ENCODE measurements at regions not wholly inside any gene's neighbourhood (a gene's known extent, or its start where the extent isn't known, plus 50 kb on each side); places are given as distances from the start of the nearest gene placed in this dataset.
"Not testable (repeated sequence)": the region's sequence is repeated elsewhere in the genome, so short reads cannot be mapped to it uniquely, and the experiment has no call there.

GRCh38 chr1:196160066-196160795 is 448.0 kb downstream of the KCNT2 start:
- H3K9me3 ChIP-seq (ENCODE audit: control insufficient read depth in 2 of 2, insufficient read depth in 1 of 2, low read length in 1 of 2) = no peaks in the 10 kb centered on the region
- H3K4me1 ChIP-seq (ENCODE audit: control insufficient read depth in 2 of 2, insufficient read depth in 2 of 2, low read length in 2 of 2) = no peaks in the 10 kb centered on the region
- WGBS = 92% methylated on average over 5 of the region's 5 CpGs
- no peak overlapping the region for H3K4me3 ChIP-seq (ENCODE audit: low read length in 2 of 2)
- no peak for DNase-seq (ENCODE audit: low read depth in 6 of 9, low spot score in 9 of 9)
- H3K36me3 ChIP-seq (ENCODE audit: control insufficient read depth in 2 of 2, insufficient read depth in 2 of 2, low read length in 1 of 2) = no peaks in the 10 kb centered on the region
- H3K27ac ChIP-seq (ENCODE audit: low read depth in 1 of 2, low read length in 1 of 2) = no peak overlapping the region
- no peaks in the 10 kb centered on the region for H3K27me3 ChIP-seq (ENCODE audit: control insufficient read depth in 2 of 2, insufficient read depth in 1 of 2, low read length in 1 of 2)

GRCh38 chr1:196155586-196155985 is 452.7 kb downstream of the KCNT2 start:
- no peaks in the 10 kb centered on the region for H3K4me1 ChIP-seq (ENCODE audit: control insufficient read depth in 2 of 2, insufficient read depth in 2 of 2, low read length in 2 of 2)
- no peaks in the 10 kb centered on the region for H3K36me3 ChIP-seq (ENCODE audit: control insufficient read depth in 2 of 2, insufficient read depth in 2 of 2, low read length in 1 of 2)
- no peaks in the 10 kb centered on the region for H3K9me3 ChIP-seq (ENCODE audit: control insufficient read depth in 2 of 2, insufficient read depth in 1 of 2, low read length in 1 of 2)
- no peak overlapping the region for H3K4me3 ChIP-seq (ENCODE audit: low read length in 2 of 2)
- no peak overlapping the region for H3K27ac ChIP-seq (ENCODE audit: low read depth in 1 of 2, low read length in 1 of 2)
- H3K27me3 ChIP-seq (ENCODE audit: control insufficient read depth in 2 of 2, insufficient read depth in 1 of 2, low read length in 1 of 2) = no peaks in the 10 kb centered on the region
- DNase-seq (ENCODE audit: low read depth in 6 of 9, low spot score in 9 of 9) = no peak
- WGBS = 94% methylated on average over 2 of the region's 2 CpGs

GRCh38 chr1:196152975-196153374 is 455.3 kb downstream of the KCNT2 start:
- Histone ChIP-seq H3K9me3 (ENCODE audit: control insufficient read depth in 2 of 2, insufficient read depth in 1 of 2, low read length in 1 of 2) (no peaks in the 10 kb centered on the region), H3K27me3 (ENCODE audit: control insufficient read depth in 2 of 2, insufficient read depth in 1 of 2, low read length in 1 of 2) (no peaks in the 10 kb centered on the region), H3K36me3 (ENCODE audit: control insufficient read depth in 2 of 2, insufficient read depth in 2 of 2, low read length in 1 of 2) (no peaks in the 10 kb centered on the region), H3K27ac (ENCODE audit: low read depth in 1 of 2, low read length in 1 of 2) (no peak overlapping the region), H3K4me3 (ENCODE audit: low read length in 2 of 2) (no peak overlapping the region), H3K4me1 (ENCODE audit: control insufficient read depth in 2 of 2, insufficient read depth in 2 of 2, low read length in 2 of 2) (no peaks in the 10 kb centered on the region)
- DNase-seq (ENCODE audit: low read depth in 6 of 9, low spot score in 9 of 9) = no peak
- WGBS = 97% methylated on average over 5 of the region's 5 CpGs

- Histone ChIP-seq H3K27me3 (ENCODE audit: control insufficient read depth in 2 of 2, insufficient read depth in 1 of 2, low read length in 1 of 2) (no peaks in the 10 kb centered on the region), H3K27ac (ENCODE audit: low read depth in 1 of 2, low read length in 1 of 2) (no peak overlapping the region), H3K4me1 (ENCODE audit: control insufficient read depth in 2 of 2, insufficient read depth in 2 of 2, low read length in 2 of 2) (no peaks in the 10 kb centered on the region), H3K9me3 (ENCODE audit: control insufficient read depth in 2 of 2, insufficient read depth in 1 of 2, low read length in 1 of 2) (no peaks in the 10 kb centered on the region), H3K4me3 (ENCODE audit: low read length in 2 of 2) (no peak overlapping the region), H3K36me3 (ENCODE audit: control insufficient read depth in 2 of 2, insufficient read depth in 2 of 2, low read length in 1 of 2) (no peaks in the 10 kb centered on the region)
- WGBS = 94% methylated on average over 3 of the region's 3 CpGs
- no peak for DNase-seq (ENCODE audit: low read depth in 6 of 9, low spot score in 9 of 9)
These were observed 456.2 kb downstream of the KCNT2 start for GRCh38 chr1:196152086-196152485.

GRCh38 chr1:196148367-196148970 is 459.8 kb downstream of the KCNT2 start:
- DNase-seq (ENCODE audit: low read depth in 6 of 9, low spot score in 9 of 9) = peak in 6 of 9 donors; percentile 8 to 46 (median 25)
- 54% methylated on average over 3 of the region's 3 CpGs for WGBS

GRCh38 chr1:196147530-196147929 is 460.7 kb downstream of the KCNT2 start:
- H3K9me3 ChIP-seq (ENCODE audit: control insufficient read depth in 2 of 2, insufficient read depth in 1 of 2, low read length in 1 of 2) = no peaks in the 10 kb centered on the region
- no peaks in the 10 kb centered on the region for H3K36me3 ChIP-seq (ENCODE audit: control insufficient read depth in 2 of 2, insufficient read depth in 2 of 2, low read length in 1 of 2)
- H3K27ac ChIP-seq (ENCODE audit: low read depth in 1 of 2, low read length in 1 of 2) = no peak overlapping the region
- 98% methylated on average over 2 of the region's 2 CpGs for WGBS
- H3K4me1 ChIP-seq (ENCODE audit: control insufficient read depth in 2 of 2, insufficient read depth in 2 of 2, low read length in 2 of 2) = no peaks in the 10 kb centered on the region
- no peak for DNase-seq (ENCODE audit: low read depth in 6 of 9, low spot score in 9 of 9)
- H3K27me3 ChIP-seq (ENCODE audit: control insufficient read depth in 2 of 2, insufficient read depth in 1 of 2, low read length in 1 of 2) = no peaks in the 10 kb centered on the region
- no peak overlapping the region for H3K4me3 ChIP-seq (ENCODE audit: low read length in 2 of 2)

More at GRCh38 chr1:196148367-196148970, 459.8 kb downstream of the KCNT2 start:
- Histone ChIP-seq H3K4me1 (ENCODE audit: control insufficient read depth in 2 of 2, insufficient read depth in 2 of 2, low read length in 2 of 2) (no peaks in the 10 kb centered on the region), H3K9me3 (ENCODE audit: control insufficient read depth in 2 of 2, insufficient read depth in 1 of 2, low read length in 1 of 2) (no peaks in the 10 kb centered on the region), H3K27me3 (ENCODE audit: control insufficient read depth in 2 of 2, insufficient read depth in 1 of 2, low read length in 1 of 2) (no peaks in the 10 kb centered on the region), H3K27ac (ENCODE audit: low read depth in 1 of 2, low read length in 1 of 2) (no peak overlapping the region), H3K4me3 (ENCODE audit: low read length in 2 of 2) (no peak overlapping the region), H3K36me3 (ENCODE audit: control insufficient read depth in 2 of 2, insufficient read depth in 2 of 2, low read length in 1 of 2) (no peaks in the 10 kb centered on the region)

- DNase-seq (ENCODE audit: low read depth in 6 of 9, low spot score in 9 of 9); H3K4me1 ChIP-seq (ENCODE audit: control insufficient read depth in 2 of 2, insufficient read depth in 2 of 2, low read length in 2 of 2); H3K36me3 ChIP-seq (ENCODE audit: control insufficient read depth in 2 of 2, insufficient read depth in 2 of 2, low read length in 1 of 2); H3K27me3 ChIP-seq (ENCODE audit: control insufficient read depth in 2 of 2, insufficient read depth in 1 of 2, low read length in 1 of 2); H3K9me3 ChIP-seq (ENCODE audit: control insufficient read depth in 2 of 2, insufficient read depth in 1 of 2, low read length in 1 of 2); H3K27ac ChIP-seq (ENCODE audit: low read depth in 1 of 2, low read length in 1 of 2); H3K4me3 ChIP-seq (ENCODE audit: low read length in 2 of 2): not testable (repeated sequence)
- WGBS = 97% methylated on average over 5 of the region's 5 CpGs
These were observed 463.1 kb downstream of the KCNT2 start for GRCh38 chr1:196145151-196145550.

GRCh38 chr1:196144588-196144987 is 463.7 kb downstream of the KCNT2 start:
- no peak for DNase-seq (ENCODE audit: low read depth in 6 of 9, low spot score in 9 of 9)
- WGBS = 92% methylated on average over 1 of the region's 1 CpG
- Histone ChIP-seq H3K9me3 (ENCODE audit: control insufficient read depth in 2 of 2, insufficient read depth in 1 of 2, low read length in 1 of 2) (no peaks in the 10 kb centered on the region), H3K36me3 (ENCODE audit: control insufficient read depth in 2 of 2, insufficient read depth in 2 of 2, low read length in 1 of 2) (no peaks in the 10 kb centered on the region), H3K4me1 (ENCODE audit: control insufficient read depth in 2 of 2, insufficient read depth in 2 of 2, low read length in 2 of 2) (no peaks in the 10 kb centered on the region), H3K27me3 (ENCODE audit: control insufficient read depth in 2 of 2, insufficient read depth in 1 of 2, low read length in 1 of 2) (no peaks in the 10 kb centered on the region), H3K4me3 (ENCODE audit: low read length in 2 of 2) (no peak overlapping the region), H3K27ac (ENCODE audit: low read depth in 1 of 2, low read length in 1 of 2) (no peak overlapping the region)

GRCh38 chr1:196143602-196144342 is 464.5 kb downstream of the KCNT2 start:
- Histone ChIP-seq H3K4me1 (ENCODE audit: control insufficient read depth in 2 of 2, insufficient read depth in 2 of 2, low read length in 2 of 2) (no peaks in the 10 kb centered on the region), H3K27me3 (ENCODE audit: control insufficient read depth in 2 of 2, insufficient read depth in 1 of 2, low read length in 1 of 2) (no peaks in the 10 kb centered on the region), H3K36me3 (ENCODE audit: control insufficient read depth in 2 of 2, insufficient read depth in 2 of 2, low read length in 1 of 2) (no peaks in the 10 kb centered on the region), H3K4me3 (ENCODE audit: low read length in 2 of 2) (no peak overlapping the region), H3K9me3 (ENCODE audit: control insufficient read depth in 2 of 2, insufficient read depth in 1 of 2, low read length in 1 of 2) (no peaks in the 10 kb centered on the region), H3K27ac (ENCODE audit: low read depth in 1 of 2, low read length in 1 of 2) (no peak overlapping the region)
- 92% methylated on average over 8 of the region's 8 CpGs for WGBS
- DNase-seq (ENCODE audit: low read depth in 6 of 9, low spot score in 9 of 9) = no peak
